ENCODE measurements at regions not wholly inside any gene's neighbourhood (a gene's known extent, or its start where the extent isn't known, plus 50 kb on each side); places are given as distances from the start of the nearest gene placed in this dataset.

GRCh38 chr10:21285207-21285606 lies 240.3 kb downstream of the SKIDA1 start:
- no peaks in the 10 kb centered on the region for H3K79me2 ChIP-seq (ENCODE audit: control insufficient read depth, insufficient read depth, low read length)
- ChIA-PET POLR2A (no interaction called here), RAD21 (ENCODE audit: unreplicated experiment) (no interaction called here), CTCF (interaction anchor here (0.6 kb wide), 1 partner anchor 712 kb away, joined by 3 read pairs; no protein-coding TSS in a partner anchor), SMC1A (ENCODE audit: uncharacterized antibody, unreplicated experiment) (interaction anchor here (0.6 kb wide), 1 partner anchor 211 kb away, joined by 3 read pairs; no protein-coding TSS in a partner anchor)
- TF ChIP-seq SMARCA5 (IDR thresholded peaks at IDR 0.05) (no peak), SUZ12 (IDR thresholded peaks at IDR 0.05; ENCODE audit: unreplicated experiment) (no peak), ATF2 (IDR thresholded peaks at IDR 0.05; ENCODE audit: low read length) (no peak), ZNF217 (IDR thresholded peaks at IDR 0.05) (no peak), ETV6 (conservative IDR thresholded peaks at IDR 0.05 in 1 of 2, IDR thresholded peaks at IDR 0.05 in 1 of 2; ENCODE audit: borderline replicate concordance in 1 of 2, low read depth in 1 of 2) (no peak), NBN (IDR thresholded peaks at IDR 0.05) (no peak), E2F8 (IDR thresholded peaks at IDR 0.05; ENCODE audit: low read depth, partially characterized antibody) (no peak), ATF7 (IDR thresholded peaks at IDR 0.05; ENCODE audit: low read depth) (no peak), MTA3 (IDR thresholded peaks at IDR 0.05; ENCODE audit: borderline replicate concordance, low read length) (no peak), MYC (IDR thresholded peaks at IDR 0.05; ENCODE audit: insufficient read depth, insufficient read length, insufficient replicate concordance, low read length, severe bottlenecking) (no peak), CREB1 (IDR thresholded peaks at IDR 0.05; ENCODE audit: low read depth) (no peak), ZNF24 (IDR thresholded peaks at IDR 0.05) (no peak), MAX (IDR thresholded peaks at IDR 0.05; ENCODE audit: low read depth, low read length) (no peak), FOXK2 (IDR thresholded peaks at IDR 0.05) (no peak), STAT1 (conservative IDR thresholded peaks at IDR 0.05) (no peak), GATAD2B (conservative IDR thresholded peaks at IDR 0.05; ENCODE audit: low read depth) (no peak), PRDM15 (CRISPR knock-in tag; IDR thresholded peaks at IDR 0.05) (no peak), POLR2A (IDR thresholded peaks at IDR 0.05; ENCODE audit: low read depth, low read length) (no peak), POU2F2 (IDR thresholded peaks at IDR 0.05; ENCODE audit: borderline replicate concordance, low read depth, low read length) (no peak), HCFC1 (IDR thresholded peaks at IDR 0.05; ENCODE audit: low read length) (no peak)
- in situ Hi-C loops (cut with MboI) (loop anchor here (25.0 kb wide), 1 partner anchor 202 kb away; no protein-coding TSS in a partner anchor), intact Hi-C loops (cut with micrococcal nuclease; ENCODE audit: unreplicated experiment) (no loop called here)
- no peaks in the 10 kb centered on the region for H3K36me3 ChIP-seq (ENCODE audit: control insufficient read depth in 2 of 2, insufficient read depth in 2 of 2, low read length in 1 of 2)
- no peaks in the 10 kb centered on the region for H4K20me1 ChIP-seq (ENCODE audit: control insufficient read depth, insufficient read depth)
- no peak overlapping the region for H2AFZ ChIP-seq (ENCODE audit: control insufficient read depth, low read depth, low read length)
- WGBS (ENCODE audit: insufficient coverage, insufficient replicate concordance, low lambda C conversion rate, missing lambda C conversion rate), result 0% methylated on average over 4 of the region's 4 CpGs
- BruUV-seq (replicated peaks), result no TSS peak
- H3K27me3 ChIP-seq (replicated peaks in 1 of 2; ENCODE audit: control insufficient read depth in 2 of 2, insufficient read depth in 2 of 2, low read length in 1 of 2), result no peaks in the 10 kb centered on the region
- DNase-seq (ENCODE audit: low read depth, low spot score), result no peak
- H3K4me1 ChIP-seq (ENCODE audit: control insufficient read depth, insufficient read depth, low read length), result no peaks in the 10 kb centered on the region
- H3K9ac ChIP-seq (ENCODE audit: control insufficient read depth, insufficient read depth, low read length), result no peak overlapping the region
- FAIRE-seq, result no peak
- H3K27ac ChIP-seq (ENCODE audit: control insufficient read depth, insufficient read depth), result no peak overlapping the region
- no peaks in the 10 kb centered on the region for H3K9me3 ChIP-seq (replicated peaks; ENCODE audit: control insufficient read depth, insufficient read depth, low read length)
- no peak overlapping the region for H3K4me2 ChIP-seq (ENCODE audit: control insufficient read depth, insufficient read depth)
- ATAC-seq, result no peak
- no peak overlapping the region for H3K4me3 ChIP-seq
